Trophoblast cell (in vitro differentiated cells and primary cell): ENCODE measurements at regions not wholly inside any gene's neighbourhood (a gene's known extent, or its start where the extent isn't known, plus 50 kb on each side); places are given as distances from the start of the nearest gene placed in this dataset.

Experiments
- DNase-seq, 2 donors: peaks; one replicate each; pipeline ENCODE4 v3.0.0-alpha.2; 2016
- H2AFZ ChIP-seq: 2 replicates; pipeline ENCODE4 v1.6.1; 2013; ENCODE audit warnings: low read length, moderate library complexity, mild to moderate bottlenecking; ENCODE audit not compliant: insufficient read depth, poor library complexity
- H2AK5ac ChIP-seq: 2 replicates; pipeline ENCODE4 v1.6.1; 2013; ENCODE audit warnings: mild to moderate bottlenecking, low read length
- H2BK120ac ChIP-seq: 2 replicates; pipeline ENCODE4 v1.6.1; 2013; ENCODE audit warnings: low read length, mild to moderate bottlenecking, moderate library complexity; ENCODE audit not compliant: insufficient read depth, poor library complexity
- H2BK12ac ChIP-seq: 2 replicates; pipeline ENCODE4 v1.6.1; 2013; ENCODE audit warnings: mild to moderate bottlenecking, low read length, moderate library complexity
- H2BK5ac ChIP-seq: 2 replicates; pipeline ENCODE4 v1.6.1; 2013; ENCODE audit warnings: low read length, low read depth, moderate library complexity, mild to moderate bottlenecking; ENCODE audit not compliant: poor library complexity
- H3K14ac ChIP-seq: 2 replicates; pipeline ENCODE4 v1.6.1; 2013; ENCODE audit warnings: mild to moderate bottlenecking, low read length
- H3K18ac ChIP-seq: 2 replicates; pipeline ENCODE4 v1.6.1; 2013; ENCODE audit warnings: mild to moderate bottlenecking, low read length
- H3K23ac ChIP-seq: 2 replicates; pipeline ENCODE4 v1.6.1; 2013; ENCODE audit warnings: low read length
- H3K27ac ChIP-seq: 2 replicates; pipeline ENCODE4 v1.5.1; 2013; ENCODE audit warnings: low read depth, mild to moderate bottlenecking, inconsistent platforms, low read length, moderate library complexity
- H3K27me3 ChIP-seq: 2 replicates; pipeline ENCODE4 v1.6.1; 2013; ENCODE audit warnings: inconsistent platforms, mild to moderate bottlenecking, low read length, moderate library complexity; ENCODE audit not compliant: insufficient read depth
- H3K36me3 ChIP-seq, 2 experiments: 1 replicate in 1 of 2; 2 replicates in 1 of 2; pipeline ENCODE4 v1.6.1; 2013; ENCODE audit warnings: low read length in 2 of 2, mild to moderate bottlenecking in 2 of 2, moderate library complexity in 1 of 2; ENCODE audit not compliant: insufficient read depth in 2 of 2, control insufficient read depth in 1 of 2
- H3K4ac ChIP-seq: 2 replicates; pipeline ENCODE4 v1.6.1; 2013; ENCODE audit warnings: low read depth, mild to moderate bottlenecking, low read length, moderate library complexity
- H3K4me1 ChIP-seq, 2 experiments: 1 replicate in 1 of 2; 2 replicates in 1 of 2; pipeline ENCODE4 v1.6.1; 2013; ENCODE audit warnings: low read length in 2 of 2, mild to moderate bottlenecking in 2 of 2, moderate library complexity in 1 of 2; ENCODE audit not compliant: insufficient read depth in 2 of 2, control insufficient read depth in 1 of 2
- H3K4me2 ChIP-seq: 2 replicates; pipeline ENCODE4 v1.6.1; 2013; ENCODE audit warnings: inconsistent platforms, mild to moderate bottlenecking, low read length, moderate library complexity
- H3K4me3 ChIP-seq: 2 replicates; pipeline ENCODE4 v1.5.1; 2013; ENCODE audit warnings: mild to moderate bottlenecking, low read depth, low read length, inconsistent platforms
- H3K79me1 ChIP-seq: one replicate; pipeline ENCODE4 v1.6.1; 2013; ENCODE audit warnings: low read length
- H3K79me2 ChIP-seq: 2 replicates; pipeline ENCODE4 v1.6.1; 2013; ENCODE audit warnings: low read length, mild to moderate bottlenecking; ENCODE audit not compliant: control insufficient read depth, insufficient read depth, poor library complexity
- H3K9ac ChIP-seq: 2 replicates; pipeline ENCODE4 v1.6.1; 2013; ENCODE audit warnings: mild to moderate bottlenecking, low read length
- H3K9me3 ChIP-seq: 2 replicates; pipeline ENCODE4 v1.6.1; 2013; ENCODE audit warnings: low read depth, mild to moderate bottlenecking, control low read depth, inconsistent platforms, low read length; ENCODE audit not compliant: insufficient read depth
- H4K12ac ChIP-seq: 2 replicates; pipeline ENCODE4 v1.6.1; 2013; ENCODE audit warnings: low read depth, mild to moderate bottlenecking, low read length, moderate library complexity
- H4K8ac ChIP-seq: 2 replicates; pipeline ENCODE4 v1.6.1; 2013; ENCODE audit warnings: low read depth, mild to moderate bottlenecking, low read length, moderate library complexity
- H4K91ac ChIP-seq: one replicate; pipeline ENCODE4 v1.6.1; 2013; ENCODE audit warnings: low read depth, mild to moderate bottlenecking, low read length, moderate library complexity
- WGBS: extraction: QIAGEN DNeasy Blood & Tissue Kit; methylation state at CpG from one replicate; pipeline ENCODE4 v1.1.7; 2013; ENCODE audit warnings: missing lambda C conversion rate; ENCODE audit not compliant: insufficient read length, insufficient coverage; ENCODE audit errors: extremely low coverage; 5-methylcytosine and 5-hydroxymethylcytosine counted together

GRCh38 chr2:122029945-122030344 is 274.5 kb downstream of the TSN start:
- H4K91ac ChIP-seq = no peak overlapping the region
- H2AK5ac ChIP-seq = no peak overlapping the region
- no peak overlapping the region for H3K18ac ChIP-seq
- H3K4me2 ChIP-seq = no peak overlapping the region
- no peak overlapping the region for H2AFZ ChIP-seq
- no peak overlapping the region for H3K23ac ChIP-seq
- no peak overlapping the region for H4K8ac ChIP-seq
- H2BK5ac ChIP-seq = no peak overlapping the region
- no peaks in the 10 kb centered on the region for H3K79me1 ChIP-seq
- DNase-seq = no peak
- no peak overlapping the region for H3K4ac ChIP-seq
- no peaks in the 10 kb centered on the region for H3K79me2 ChIP-seq
- no peak overlapping the region for H3K9ac ChIP-seq
- no peaks in the 10 kb centered on the region for H3K27me3 ChIP-seq
- no CpG with 5 or more reads among the region's 3 CpGs for WGBS
- peaks cover 1% of the 10 kb centered on the region for H3K9me3 ChIP-seq
- no peaks in the 10 kb centered on the region for H3K36me3 ChIP-seq
- H3K4me1 ChIP-seq = no peaks in the 10 kb centered on the region
- no peak overlapping the region for H4K12ac ChIP-seq
- H2BK12ac ChIP-seq = no peak overlapping the region
- H2BK120ac ChIP-seq = no peak overlapping the region
- no peak overlapping the region for H3K4me3 ChIP-seq
- no peak overlapping the region for H3K14ac ChIP-seq
- H3K27ac ChIP-seq = no peak overlapping the region

- Histone ChIP-seq H3K4me2 (no peak overlapping the region), H3K9ac (no peak overlapping the region), H3K27ac (no peak overlapping the region), H2BK5ac (no peak overlapping the region), H3K36me3 (no peaks in the 10 kb centered on the region), H3K4ac (no peak overlapping the region), H3K4me1 (no peaks in the 10 kb centered on the region), H2BK120ac (no peak overlapping the region), H3K23ac (no peak overlapping the region), H3K27me3 (no peaks in the 10 kb centered on the region), H3K9me3 (no peaks in the 10 kb centered on the region), H4K8ac (no peak overlapping the region), H2BK12ac (no peak overlapping the region), H4K12ac (no peak overlapping the region), H4K91ac (no peak overlapping the region), H2AK5ac (no peak overlapping the region), H3K18ac (no peak overlapping the region), H2AFZ (no peak overlapping the region), H3K79me1 (no peaks in the 10 kb centered on the region), H3K14ac (no peak overlapping the region), H3K4me3 (no peak overlapping the region), H3K79me2 (no peaks in the 10 kb centered on the region)
- no peak for DNase-seq
- no CpG with 5 or more reads among the region's 10 CpGs for WGBS
Observed at GRCh38 chr2:122031544-122032263, 276.3 kb downstream of the TSN start.

DNA sequence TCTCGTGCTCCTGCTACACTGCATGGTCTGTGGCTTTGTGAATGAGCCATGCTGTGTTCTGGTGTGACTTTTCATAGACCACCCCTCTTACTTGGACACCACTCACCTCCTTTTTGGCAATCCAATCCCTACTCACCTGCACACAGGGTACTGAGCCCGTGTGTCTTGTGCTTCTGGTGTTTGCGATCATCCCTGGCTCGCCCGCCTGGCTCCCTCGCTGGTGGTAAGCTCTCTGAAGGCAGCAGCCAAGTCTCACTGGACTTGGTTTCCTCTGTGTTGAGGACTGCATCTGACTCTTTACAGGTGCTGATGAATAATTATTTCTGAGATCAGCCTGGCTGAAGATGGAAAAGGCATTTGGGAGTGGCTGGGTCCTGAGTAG is 276.8 kb downstream of the TSN start:
- Histone ChIP-seq H3K79me2 (no peaks in the 10 kb centered on the region), H2AK5ac (no peak overlapping the region), H3K79me1 (no peaks in the 10 kb centered on the region), H3K18ac (no peak overlapping the region), H3K4me2 (no peak overlapping the region), H2AFZ (no peak overlapping the region), H4K12ac (no peak overlapping the region), H3K9me3 (peaks cover 3% of the 10 kb centered on the region), H3K9ac (no peak overlapping the region), H3K23ac (no peak overlapping the region), H3K36me3 (no peaks in the 10 kb centered on the region), H3K14ac (no peak overlapping the region), H3K4me3 (no peak overlapping the region), H3K4ac (no peak overlapping the region), H3K4me1 (no peaks in the 10 kb centered on the region), H3K27ac (no peak overlapping the region), H4K91ac (no peak overlapping the region), H4K8ac (no peak overlapping the region), H2BK12ac (no peak overlapping the region), H2BK5ac (no peak overlapping the region), H3K27me3 (no peaks in the 10 kb centered on the region), H2BK120ac (no peak overlapping the region)
- WGBS = no CpG with 5 or more reads among the region's 6 CpGs
- no peak for DNase-seq

DNA sequence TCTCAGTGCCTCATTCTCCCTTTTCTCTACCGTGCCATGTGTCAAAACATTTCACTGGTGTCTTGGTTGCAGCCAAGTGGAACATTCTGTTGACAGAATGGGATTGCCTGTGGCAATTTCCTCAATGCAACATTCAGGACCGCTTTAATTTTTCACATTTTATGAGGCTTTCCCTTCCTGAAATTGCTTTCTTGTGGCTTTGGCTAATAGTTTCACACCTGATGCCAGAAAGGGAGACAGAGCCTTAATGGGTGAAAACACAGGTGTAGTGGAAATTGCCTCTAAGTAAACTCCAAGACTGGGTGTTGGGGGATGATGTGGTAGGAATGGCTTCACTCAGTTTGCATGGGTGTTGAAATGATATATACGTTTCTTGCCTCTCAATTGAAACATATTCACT is 278.3 kb downstream of the TSN start:
- H3K23ac ChIP-seq = no peak overlapping the region
- peaks cover 3% of the 10 kb centered on the region for H3K9me3 ChIP-seq
- no peak overlapping the region for H2AFZ ChIP-seq
- no peaks in the 10 kb centered on the region for H3K27me3 ChIP-seq
- no peak overlapping the region for H2BK12ac ChIP-seq
- no peak overlapping the region for H4K91ac ChIP-seq
- WGBS = no CpG with 5 or more reads among the region's 3 CpGs
- no peak overlapping the region for H4K12ac ChIP-seq
- no peak overlapping the region for H2BK5ac ChIP-seq
- H3K27ac ChIP-seq = no peak overlapping the region
- H2BK120ac ChIP-seq = no peak overlapping the region
- H2AK5ac ChIP-seq = no peak overlapping the region
- no peak overlapping the region for H3K4me2 ChIP-seq
- H3K4me1 ChIP-seq = no peaks in the 10 kb centered on the region
- H3K9ac ChIP-seq = no peak overlapping the region
- no peaks in the 10 kb centered on the region for H3K79me2 ChIP-seq
- H3K14ac ChIP-seq = no peak overlapping the region
- H3K4ac ChIP-seq = no peak overlapping the region
- no peak overlapping the region for H3K18ac ChIP-seq
- H3K79me1 ChIP-seq = no peaks in the 10 kb centered on the region
- no peak overlapping the region for H3K4me3 ChIP-seq
- no peaks in the 10 kb centered on the region for H3K36me3 ChIP-seq
- DNase-seq = no peak
- H4K8ac ChIP-seq = no peak overlapping the region
